ENCODE measurements at regions not wholly inside any gene's neighbourhood (a gene's known extent, or its start where the extent isn't known, plus 50 kb on each side); places are given as distances from the start of the nearest gene placed in this dataset.

DNA sequence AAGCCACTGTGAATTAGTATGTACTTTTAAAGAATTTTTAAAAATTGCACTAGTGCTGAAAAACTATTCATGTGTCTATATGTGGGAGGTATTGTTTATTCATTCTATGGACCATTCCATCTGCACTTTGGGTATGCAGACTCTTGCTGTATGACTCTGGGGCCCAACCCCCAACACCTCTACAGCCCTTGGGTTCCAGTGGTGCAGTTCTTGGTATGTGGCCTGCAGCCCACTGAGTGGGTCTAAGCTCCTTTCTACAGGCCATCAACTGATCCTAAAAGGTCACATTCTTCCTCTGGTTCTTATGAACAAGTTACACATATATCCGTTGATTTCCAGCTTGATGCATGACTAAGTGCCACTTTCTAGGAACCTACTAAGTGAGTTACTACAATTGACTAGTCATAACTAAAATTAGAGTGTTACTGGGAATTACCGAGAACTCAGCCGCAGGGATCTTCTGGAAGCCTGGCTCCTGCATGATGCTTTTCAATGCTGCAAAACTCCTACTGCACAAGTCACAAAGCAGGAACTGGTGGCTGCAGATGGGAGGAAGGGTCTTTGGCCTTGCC is 62.4 kb upstream of the MED13L start:
- Histone ChIP-seq H3K4me3 (no peak overlapping the region), H3K27ac (no peak overlapping the region)

DNA sequence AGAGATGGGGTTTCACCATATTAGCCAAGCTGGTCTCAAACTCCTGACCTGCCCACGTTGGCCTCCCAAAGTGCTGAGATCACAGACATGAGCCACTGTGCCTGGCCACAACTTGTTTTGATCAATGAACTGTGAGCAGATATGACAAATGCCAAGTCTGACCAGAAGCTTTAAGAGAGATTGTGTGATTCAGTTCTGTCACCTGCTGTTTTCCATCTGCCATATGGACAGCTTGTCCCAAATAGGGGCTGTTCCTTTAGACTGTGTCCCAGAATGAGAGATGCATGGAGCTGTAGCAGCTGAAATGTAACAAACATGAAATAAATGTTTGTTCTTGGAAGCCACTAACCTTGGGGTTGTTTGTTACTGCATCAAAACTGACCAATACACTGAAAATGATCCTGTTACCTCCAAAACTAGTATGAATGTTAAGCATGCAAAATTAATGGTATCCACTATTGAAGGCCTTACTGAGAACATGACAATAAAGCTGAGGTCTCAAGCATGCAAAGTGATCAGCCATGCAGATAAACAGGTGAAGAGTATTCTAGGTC is 65.9 kb upstream of the MED13L start:
- Histone ChIP-seq H3K36me3 (ENCODE audit: insufficient read depth, low read length) (no peaks in the 10 kb centered on the region), H3K4me3 (no peak overlapping the region), H3K27ac (no peak overlapping the region), H3K9me3 (ENCODE audit: low read depth, low read length) (peaks cover 4% of the 10 kb centered on the region; the same call in 1 of the 2 replicates), H3K9ac (ENCODE audit: insufficient read length) (no peak overlapping the region)
- no peak for TF ChIP-seq EZH2 (IDR thresholded peaks at IDR 0.05)
- TF ChIP-seq FOXP2 (optimal IDR thresholded peaks at IDR 0.05; ENCODE audit: control extremely low read depth, extremely low read length, insufficient read depth): no peak
- no peak for TF ChIP-seq POLR2AphosphoS5 (IDR thresholded peaks at IDR 0.05; ENCODE audit: borderline replicate concordance, low read depth, low read length)
- no peak for DNase-seq (ENCODE audit: low read depth, low spot score)

More for the DNA sequence above, 62.4 kb upstream of the MED13L start:
- no peak for DNase-seq (ENCODE audit: low read depth, low spot score)
- peaks cover 4% of the 10 kb centered on the region; the same call in 1 of the 2 replicates for H3K9me3 ChIP-seq (ENCODE audit: low read depth, low read length)
- no peak overlapping the region for H3K9ac ChIP-seq (ENCODE audit: insufficient read length)
- H3K36me3 ChIP-seq (ENCODE audit: insufficient read depth, low read length): no peaks in the 10 kb centered on the region
- TF ChIP-seq EZH2 (IDR thresholded peaks at IDR 0.05) (no peak), POLR2AphosphoS5 (IDR thresholded peaks at IDR 0.05; ENCODE audit: borderline replicate concordance, low read depth, low read length) (no peak), FOXP2 (optimal IDR thresholded peaks at IDR 0.05; ENCODE audit: control extremely low read depth, extremely low read length, insufficient read depth) (no peak)

DNA sequence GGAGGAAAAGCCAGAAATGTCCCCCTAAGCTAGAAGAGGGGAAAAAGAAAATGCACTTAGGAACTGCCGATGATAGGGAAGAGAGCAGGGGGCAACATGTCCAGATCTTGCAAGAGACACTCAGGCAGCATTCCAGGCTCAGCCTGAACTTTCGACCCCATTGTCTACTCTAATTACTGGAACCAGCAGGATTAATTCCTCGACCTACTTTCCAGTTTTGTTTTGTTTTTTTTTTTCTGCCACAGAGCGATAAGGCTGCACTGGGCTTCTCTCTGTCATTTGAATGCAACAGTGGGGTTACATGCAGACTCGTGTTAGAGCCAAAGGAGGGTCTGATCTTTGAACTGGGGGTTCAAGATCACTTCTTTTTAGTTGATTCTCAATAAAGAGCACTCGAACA is 68.7 kb upstream of the MED13L start:
- Histone ChIP-seq H3K36me3 (ENCODE audit: insufficient read depth, low read length) (no peaks in the 10 kb centered on the region), H3K9me3 (ENCODE audit: low read depth, low read length) (peaks cover 4% of the 10 kb centered on the region; the same call in 1 of the 2 replicates), H3K4me3 (no peak overlapping the region), H3K27ac (no peak overlapping the region), H3K9ac (ENCODE audit: insufficient read length) (no peak overlapping the region)
- TF ChIP-seq POLR2AphosphoS5 (IDR thresholded peaks at IDR 0.05; ENCODE audit: borderline replicate concordance, low read depth, low read length) (no peak), EZH2 (IDR thresholded peaks at IDR 0.05) (no peak), FOXP2 (optimal IDR thresholded peaks at IDR 0.05; ENCODE audit: control extremely low read depth, extremely low read length, insufficient read depth) (no peak)
- DNase-seq (ENCODE audit: low read depth, low spot score): no peak

DNA sequence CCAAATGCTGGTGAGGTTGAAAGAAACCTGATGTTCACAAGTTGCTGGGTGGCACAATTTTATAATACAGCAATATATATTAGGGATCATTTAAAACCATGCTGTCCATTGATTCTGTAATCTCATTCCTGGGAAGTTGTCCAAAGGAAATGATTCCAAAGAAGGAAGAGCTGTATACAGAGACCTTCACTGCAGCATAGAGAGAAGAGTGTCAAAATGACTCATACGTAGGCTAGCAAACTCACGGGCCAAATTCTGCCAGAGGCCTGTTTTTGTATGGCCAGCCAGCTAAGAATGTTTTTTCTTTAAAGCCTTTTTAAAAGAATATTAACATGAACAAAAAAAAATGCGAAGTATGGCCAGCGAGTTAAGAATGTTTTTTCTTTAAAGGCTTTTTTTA is 69.2 kb upstream of the MED13L start:
- no peak overlapping the region for H3K27ac ChIP-seq

DNA sequence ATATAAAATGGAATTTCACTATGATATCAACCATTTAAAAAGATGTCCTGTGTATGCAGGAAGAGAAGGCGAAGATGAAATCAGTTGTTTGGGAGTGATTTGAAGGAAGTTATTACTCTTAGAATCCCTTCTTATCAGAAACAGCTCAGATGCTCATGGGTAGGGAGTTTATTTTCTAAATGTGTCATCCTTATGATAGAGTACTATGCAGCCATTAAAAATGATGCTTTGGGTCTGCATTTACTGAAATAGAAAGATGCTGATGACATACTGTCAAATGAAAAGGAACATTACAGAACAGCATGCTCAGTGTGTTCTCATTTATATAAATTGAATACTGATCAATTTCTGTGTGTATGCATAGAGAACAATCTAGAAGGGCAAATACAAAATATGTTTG is 69.8 kb upstream of the MED13L start:
- TF ChIP-seq FOXP2 (optimal IDR thresholded peaks at IDR 0.05; ENCODE audit: control extremely low read depth, extremely low read length, insufficient read depth) (no peak), POLR2AphosphoS5 (IDR thresholded peaks at IDR 0.05; ENCODE audit: borderline replicate concordance, low read depth, low read length) (no peak), EZH2 (IDR thresholded peaks at IDR 0.05) (no peak)
- H3K9ac ChIP-seq (ENCODE audit: insufficient read length): no peak overlapping the region
- no peak overlapping the region for H3K27ac ChIP-seq
- DNase-seq (ENCODE audit: low read depth, low spot score): no peak
- H3K4me3 ChIP-seq: no peak overlapping the region
- H3K36me3 ChIP-seq (ENCODE audit: insufficient read depth, low read length): no peaks in the 10 kb centered on the region
- H3K9me3 ChIP-seq (ENCODE audit: low read depth, low read length): peaks cover 4% of the 10 kb centered on the region; the same call in 1 of the 2 replicates

More for the DNA sequence above, 69.2 kb upstream of the MED13L start:
- peaks cover 4% of the 10 kb centered on the region; the same call in 1 of the 2 replicates for H3K9me3 ChIP-seq (ENCODE audit: low read depth, low read length)
- TF ChIP-seq EZH2 (IDR thresholded peaks at IDR 0.05) (no peak), FOXP2 (optimal IDR thresholded peaks at IDR 0.05; ENCODE audit: control extremely low read depth, extremely low read length, insufficient read depth) (no peak), POLR2AphosphoS5 (IDR thresholded peaks at IDR 0.05; ENCODE audit: borderline replicate concordance, low read depth, low read length) (no peak)
- H3K36me3 ChIP-seq (ENCODE audit: insufficient read depth, low read length): no peaks in the 10 kb centered on the region
- no peak for DNase-seq (ENCODE audit: low read depth, low spot score)
- no peak overlapping the region for H3K4me3 ChIP-seq
- H3K9ac ChIP-seq (ENCODE audit: insufficient read length): no peak overlapping the region

DNA sequence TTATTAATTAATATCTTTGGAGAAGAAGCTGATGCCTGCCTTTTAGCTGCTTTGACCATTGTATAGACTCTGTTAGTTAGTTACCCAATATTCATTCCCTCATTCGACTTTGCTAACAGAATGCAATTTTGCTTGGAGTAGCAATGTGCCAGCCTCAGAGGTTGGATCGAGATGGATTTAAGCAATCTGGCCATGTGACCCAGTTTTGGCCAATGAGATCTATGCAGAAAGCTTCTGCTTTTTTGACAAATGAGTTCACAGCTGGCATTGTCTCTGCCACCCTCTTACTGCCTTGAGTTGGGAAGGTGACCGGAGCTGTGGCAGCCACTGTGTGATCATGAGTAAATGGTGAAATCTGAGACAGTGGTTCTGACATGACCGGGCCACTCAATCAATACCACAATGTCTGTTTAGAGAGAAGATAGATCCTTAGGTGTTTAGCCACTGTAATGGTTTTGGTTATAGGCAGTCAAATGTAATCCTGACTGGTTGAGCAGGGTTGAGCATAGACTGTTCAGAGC is 74.9 kb upstream of the MED13L start:
- Histone ChIP-seq H3K9me3 (ENCODE audit: low read depth, low read length) (no peaks in the 10 kb centered on the region), H3K36me3 (ENCODE audit: insufficient read depth, low read length) (no peaks in the 10 kb centered on the region), H3K9ac (ENCODE audit: insufficient read length) (no peak overlapping the region), H3K27ac (no peak overlapping the region), H3K4me3 (no peak overlapping the region)
- no peak for TF ChIP-seq FOXP2 (optimal IDR thresholded peaks at IDR 0.05; ENCODE audit: control extremely low read depth, extremely low read length, insufficient read depth)
- no peak for TF ChIP-seq POLR2AphosphoS5 (IDR thresholded peaks at IDR 0.05; ENCODE audit: borderline replicate concordance, low read depth, low read length)
- TF ChIP-seq EZH2 (IDR thresholded peaks at IDR 0.05): no peak
- no peak for DNase-seq (ENCODE audit: low read depth, low spot score)

DNA sequence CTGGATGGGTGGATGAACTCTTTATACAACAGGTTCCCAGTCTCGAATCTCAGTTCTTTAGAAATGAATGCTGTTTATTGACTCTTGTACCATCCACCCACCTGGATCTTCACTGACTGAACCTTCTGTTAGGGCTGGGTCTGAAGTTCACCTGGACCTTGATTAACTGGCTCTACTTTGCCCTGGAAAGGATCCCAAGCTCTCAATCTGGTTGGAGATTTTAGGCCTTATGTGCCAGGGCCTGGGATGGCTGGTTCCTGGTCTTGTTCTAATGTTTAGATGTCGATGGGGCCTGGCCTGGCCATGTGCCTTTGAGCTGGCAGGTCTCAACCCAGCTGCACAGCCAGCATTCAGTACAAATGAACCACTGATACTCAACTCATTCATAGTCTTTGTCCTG is 76.5 kb upstream of the MED13L start:
- no peak overlapping the region for H3K4me3 ChIP-seq
- TF ChIP-seq POLR2AphosphoS5 (IDR thresholded peaks at IDR 0.05; ENCODE audit: borderline replicate concordance, low read depth, low read length): no peak
- TF ChIP-seq EZH2 (IDR thresholded peaks at IDR 0.05): no peak
- no peak for TF ChIP-seq FOXP2 (optimal IDR thresholded peaks at IDR 0.05; ENCODE audit: control extremely low read depth, extremely low read length, insufficient read depth)
- H3K9me3 ChIP-seq (ENCODE audit: low read depth, low read length): no peaks in the 10 kb centered on the region
- no peak for DNase-seq (ENCODE audit: low read depth, low spot score)
- H3K36me3 ChIP-seq (ENCODE audit: insufficient read depth, low read length): no peaks in the 10 kb centered on the region
- no peak overlapping the region for H3K27ac ChIP-seq
- no peak overlapping the region for H3K9ac ChIP-seq (ENCODE audit: insufficient read length)

DNA sequence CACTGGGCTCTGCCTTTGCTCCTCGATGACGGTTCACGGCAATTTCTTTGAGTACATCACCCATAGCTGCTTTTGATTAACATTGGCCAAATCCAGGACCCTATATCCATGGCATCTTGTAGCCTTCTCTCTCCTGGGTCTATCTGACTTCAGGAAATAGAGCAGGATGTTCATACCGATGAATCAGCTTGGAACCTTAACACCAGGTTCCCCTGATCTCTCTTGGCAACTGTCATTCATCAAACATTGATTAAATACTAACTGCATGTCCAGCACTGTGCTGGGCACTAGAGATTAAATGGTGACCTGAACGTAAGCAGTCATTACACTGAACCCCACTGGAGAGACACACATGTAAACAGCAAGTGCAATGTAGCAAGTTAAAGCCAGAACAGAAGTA is 77.0 kb upstream of the MED13L start:
- TF ChIP-seq POLR2AphosphoS5 (IDR thresholded peaks at IDR 0.05; ENCODE audit: borderline replicate concordance, low read depth, low read length): no peak
- no peak for TF ChIP-seq EZH2 (IDR thresholded peaks at IDR 0.05)
- TF ChIP-seq FOXP2 (optimal IDR thresholded peaks at IDR 0.05; ENCODE audit: control extremely low read depth, extremely low read length, insufficient read depth): no peak
- Histone ChIP-seq H3K9me3 (ENCODE audit: low read depth, low read length) (no peaks in the 10 kb centered on the region), H3K27ac (no peak overlapping the region), H3K4me3 (no peak overlapping the region), H3K9ac (ENCODE audit: insufficient read length) (no peak overlapping the region), H3K36me3 (ENCODE audit: insufficient read depth, low read length) (no peaks in the 10 kb centered on the region)
- DNase-seq (ENCODE audit: low read depth, low spot score): no peak

Measured in SK-N-MC (cell line).